K562 (cell line): ENCODE measurements at regions not wholly inside any gene's neighbourhood (a gene's known extent, or its start where the extent isn't known, plus 50 kb on each side); places are given as distances from the start of the nearest gene placed in this dataset.

Source experiments
- ARID1B ChIP-seq: fragments of 450-650 bp; IDR thresholded peaks from 2 replicates; pipeline ENCODE4 v1.6.1; 2016; ENCODE audit warnings: antibody characterized with exemption, mild to moderate bottlenecking, inconsistent platforms
- ARID2 ChIP-seq: fragments of 450-650 bp; IDR thresholded peaks from 2 replicates; pipeline ENCODE4 v1.6.1; 2017; ENCODE audit warnings: antibody characterized with exemption, mild to moderate bottlenecking
- ATF4 ChIP-seq: fragments of 450-650 bp; formaldehyde crosslinking; IDR thresholded peaks from 2 replicates; pipeline ENCODE4 v1.4.0; 2022; ENCODE audit warnings: mild to moderate bottlenecking, moderate library complexity
- BHLHE40 ChIP-seq: IDR thresholded peaks from 2 replicates; pipeline ENCODE4 v1.6.1; 2011; ENCODE audit warnings: low read length, improper control_type of control experiment
- GTF2A2 ChIP-seq: IDR thresholded peaks from 2 replicates; pipeline ENCODE4 v1.6.1; 2016; ENCODE audit warnings: mild to moderate bottlenecking, missing genetic modification characterization, missing compliant biosample characterization
- TOE1 ChIP-seq, 2 experiments: fragments of 450-650 bp in 1 of 2; sonication (generic) in 1 of 2; formaldehyde crosslinking in 1 of 2; IDR thresholded peaks; 2 replicates each; pipeline versions ENCODE4 v1.7.1 to v1.8.0; 2016 to 2022; ENCODE audit warnings: borderline replicate concordance in 2 of 2, mild to moderate bottlenecking in 2 of 2, antibody characterized with exemption in 1 of 2, inconsistent platforms in 1 of 2, low read depth in 1 of 2, missing genetic modification reagents in 1 of 2, moderate library complexity in 1 of 2
- USF2 ChIP-seq: sonication (generic); formaldehyde crosslinking; IDR thresholded peaks from 2 replicates; pipeline ENCODE4 v1.5.0; 2020; ENCODE audit warnings: missing genetic modification reagents
- ZBTB40 ChIP-seq, 2 experiments: fragments of 450-650 bp in 1 of 2; sonication (generic) in 1 of 2; formaldehyde crosslinking in 1 of 2; IDR thresholded peaks; 2 replicates each; pipeline versions ENCODE4 v1.7.1 to v1.9.0; 2016 to 2022; ENCODE audit warnings: inconsistent platforms in 1 of 2, mild to moderate bottlenecking in 1 of 2, missing genetic modification reagents in 1 of 2
- ZNF324 ChIP-seq: fragments of 250-450 bp; sonication (Bioruptor Pico); IDR thresholded peaks from 2 replicates; pipeline ENCODE4 v1.4.0; 2020; ENCODE audit warnings: mild to moderate bottlenecking
- ZNF592 ChIP-seq: fragments of 450-650 bp; IDR thresholded peaks from 2 replicates; pipeline ENCODE4 v1.6.1; 2017; ENCODE audit warnings: antibody characterized with exemption, mild to moderate bottlenecking

- 0 out of 2 replicates have a peak, but pooled peaks have one; percentile 27 for TF ChIP-seq ARID2
- TF ChIP-seq USF2 (CRISPR knock-in tag) = peak; percentile 93
- peak; percentile 91 for TF ChIP-seq TOE1 (IDR thresholded peaks at IDR 0.05; ENCODE audit: borderline replicate concordance)
- TF ChIP-seq TOE1 (CRISPR knock-in tag; IDR thresholded peaks at IDR 0.05; ENCODE audit: borderline replicate concordance, low read depth) = no peak
- peak; percentile 7; the same call in 1 of the 2 replicates for TF ChIP-seq ZNF324
- TF ChIP-seq BHLHE40 = peak; percentile 86
- peak; percentile 93 for TF ChIP-seq ZNF592
- peak; percentile 55; the same call in 1 of the 2 replicates for TF ChIP-seq GTF2A2
- peak; percentile 55; the same call in 1 of the 2 replicates for TF ChIP-seq ATF4 (CRISPR knock-in tag)
- 0 out of 2 replicates have a peak, but pooled peaks have one; percentile 32 for TF ChIP-seq ZBTB40 (IDR thresholded peaks at IDR 0.05)
- TF ChIP-seq ZBTB40 (CRISPR knock-in tag; IDR thresholded peaks at IDR 0.05) = no peak
- TF ChIP-seq ARID1B = peak; percentile 58; the same call in 1 of the 2 replicates
Measured at GRCh38 chr6:15897063-15897876, 231.6 kb upstream of the MYLIP start (continued).
